ENCODE measurements at regions not wholly inside any gene's neighbourhood (a gene's known extent, or its start where the extent isn't known, plus 50 kb on each side); places are given as distances from the start of the nearest gene placed in this dataset.

DNA sequence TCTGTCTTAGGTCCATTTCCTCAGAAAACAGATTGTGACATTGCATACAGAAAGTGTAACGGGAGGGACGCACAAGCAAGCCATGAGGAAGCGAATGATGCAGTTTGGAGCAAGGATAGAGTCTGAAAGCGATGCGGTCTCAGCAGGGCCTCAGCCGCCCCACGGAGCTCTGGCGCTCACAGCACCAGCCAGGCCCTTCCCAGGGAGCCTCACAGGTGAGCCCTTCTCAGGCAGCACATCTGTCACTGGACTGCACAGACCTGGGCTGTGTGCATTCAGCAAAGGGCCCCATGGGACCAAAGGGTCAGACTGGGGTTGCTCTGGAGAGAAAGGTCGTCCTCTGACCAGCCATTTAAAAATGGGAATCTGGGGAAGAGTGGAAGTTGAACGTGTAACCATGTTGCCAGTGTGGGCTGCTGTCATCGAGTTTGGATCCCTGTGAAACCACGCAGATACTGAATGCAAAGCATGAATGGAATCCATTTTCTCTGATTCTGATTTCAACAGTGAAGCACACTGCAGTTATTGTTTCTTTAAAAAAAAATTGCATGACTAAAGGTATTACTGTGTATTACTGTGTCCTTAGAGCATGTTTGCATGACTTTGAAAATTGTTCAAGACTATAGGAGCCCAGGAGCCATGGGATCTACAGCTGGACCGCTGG, 350.0 kb upstream of the AKR1E2 start:
- TF ChIP-seq, protein P1, sequence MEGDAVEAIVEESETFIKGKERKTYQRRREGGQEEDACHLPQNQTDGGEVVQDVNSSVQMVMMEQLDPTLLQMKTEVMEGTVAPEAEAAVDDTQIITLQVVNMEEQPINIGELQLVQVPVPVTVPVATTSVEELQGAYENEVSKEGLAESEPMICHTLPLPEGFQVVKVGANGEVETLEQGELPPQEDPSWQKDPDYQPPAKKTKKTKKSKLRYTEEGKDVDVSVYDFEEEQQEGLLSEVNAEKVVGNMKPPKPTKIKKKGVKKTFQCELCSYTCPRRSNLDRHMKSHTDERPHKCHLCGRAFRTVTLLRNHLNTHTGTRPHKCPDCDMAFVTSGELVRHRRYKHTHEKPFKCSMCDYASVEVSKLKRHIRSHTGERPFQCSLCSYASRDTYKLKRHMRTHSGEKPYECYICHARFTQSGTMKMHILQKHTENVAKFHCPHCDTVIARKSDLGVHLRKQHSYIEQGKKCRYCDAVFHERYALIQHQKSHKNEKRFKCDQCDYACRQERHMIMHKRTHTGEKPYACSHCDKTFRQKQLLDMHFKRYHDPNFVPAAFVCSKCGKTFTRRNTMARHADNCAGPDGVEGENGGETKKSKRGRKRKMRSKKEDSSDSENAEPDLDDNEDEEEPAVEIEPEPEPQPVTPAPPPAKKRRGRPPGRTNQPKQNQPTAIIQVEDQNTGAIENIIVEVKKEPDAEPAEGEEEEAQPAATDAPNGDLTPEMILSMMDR (IDR thresholded peaks at IDR 0.05), result no peak
- no peak for TF ChIP-seq POLR2A (IDR thresholded peaks at IDR 0.05)
